Smooth muscle cell of the brain vasculature (primary cell): ENCODE measurements at regions not wholly inside any gene's neighbourhood (a gene's known extent, or its start where the extent isn't known, plus 50 kb on each side); places are given as distances from the start of the nearest gene placed in this dataset.

Experiments used
- DNase-seq: peaks from one replicate; pipeline ENCODE4 v3.0.0-alpha.2; 2012; ENCODE audit warnings: low read depth, low spot score

- no peak for DNase-seq
These were observed 152.7 kb downstream of the MN1 start for GRCh38 chr22:27648853-27649252.

- no peak for DNase-seq
These were observed 151.0 kb downstream of the MN1 start for GRCh38 chr22:27650572-27650971.

GRCh38 chr22:27650985-27651384 is 150.6 kb downstream of the MN1 start:
- DNase-seq: no peak

GRCh38 chr22:27651486-27651885 is 150.1 kb downstream of the MN1 start:
- DNase-seq: no peak

- DNase-seq: no peak
These were observed 146.8 kb downstream of the MN1 start for GRCh38 chr22:27654546-27655445.

- DNase-seq: no peak
These were observed 145.9 kb downstream of the MN1 start for GRCh38 chr22:27655582-27656185.

- DNase-seq: no peak
These were observed 144.6 kb downstream of the MN1 start for GRCh38 chr22:27656970-27657369.

- DNase-seq: no peak
These were observed 141.2 kb downstream of the MN1 start for GRCh38 chr22:27660306-27660705.

- DNase-seq: no peak
These were observed 138.9 kb downstream of the MN1 start for GRCh38 chr22:27662359-27663301.

- no peak for DNase-seq
These were observed 137.7 kb downstream of the MN1 start for GRCh38 chr22:27663812-27664211.

- DNase-seq: no peak
These were observed 135.1 kb downstream of the MN1 start for GRCh38 chr22:27666272-27666997.

- DNase-seq: no peak
These were observed 134.3 kb downstream of the MN1 start for GRCh38 chr22:27667121-27667843.

- DNase-seq: peak; percentile 20
These were observed 132.4 kb downstream of the MN1 start for GRCh38 chr22:27668828-27669797.

- no peak for DNase-seq
These were observed 131.6 kb downstream of the MN1 start for GRCh38 chr22:27669798-27670599.

GRCh38 chr22:27670701-27671412 is 130.7 kb downstream of the MN1 start:
- DNase-seq: no peak

- no peak for DNase-seq
These were observed 130.1 kb downstream of the MN1 start for GRCh38 chr22:27671413-27671935.

GRCh38 chr22:27672721-27673418 is 128.7 kb downstream of the MN1 start:
- no peak for DNase-seq
